HUES6 (cell line): ENCODE measurements at regions not wholly inside any gene's neighbourhood (a gene's known extent, or its start where the extent isn't known, plus 50 kb on each side); places are given as distances from the start of the nearest gene placed in this dataset.

Source experiments
- H3K27ac ChIP-seq: 2 replicates; pipeline ENCODE4 v1.7.0; 2013; ENCODE audit warnings: low read depth, mild to moderate bottlenecking, low read length, inconsistent platforms
- H3K27me3 ChIP-seq: 2 replicates; pipeline ENCODE4 v1.6.1; 2013; ENCODE audit warnings: low read length; ENCODE audit not compliant: control insufficient read depth, insufficient read depth
- H3K36me3 ChIP-seq: 2 replicates; pipeline ENCODE4 v1.6.1; 2013; ENCODE audit warnings: low read length; ENCODE audit not compliant: control insufficient read depth, insufficient read depth
- H3K4me1 ChIP-seq: 2 replicates; pipeline ENCODE4 v1.6.1; 2013; ENCODE audit warnings: low read length; ENCODE audit not compliant: control insufficient read depth, insufficient read depth
- H3K4me3 ChIP-seq: 2 replicates; pipeline ENCODE4 v1.5.1; 2013; ENCODE audit warnings: low read depth, low read length
- H3K9ac ChIP-seq: one replicate; pipeline ENCODE4 v1.6.1; 2013; ENCODE audit warnings: mild to moderate bottlenecking, low read length
- H3K9me3 ChIP-seq: 2 replicates; pipeline ENCODE4 v1.6.1; 2013; ENCODE audit warnings: low read depth, low read length; ENCODE audit not compliant: control insufficient read depth, insufficient read depth

GRCh38 chr9:88733651-88734421, 198.9 kb downstream of the NXNL2 start:
- Histone ChIP-seq H3K36me3 (no peaks in the 10 kb centered on the region), H3K9ac (no peak overlapping the region), H3K27ac (peak overlapping the region; percentile 14; the same call in 1 of the 2 replicates), H3K4me1 (peaks cover 10% of the 10 kb centered on the region), H3K27me3 (no peaks in the 10 kb centered on the region), H3K4me3 (no peak overlapping the region), H3K9me3 (peaks cover 2% of the 10 kb centered on the region; the same call in 1 of the 2 replicates)

GRCh38 chr9:88734527-88734926, 199.5 kb downstream of the NXNL2 start:
- Histone ChIP-seq H3K4me3 (no peak overlapping the region), H3K36me3 (no peaks in the 10 kb centered on the region), H3K9ac (no peak overlapping the region), H3K4me1 (peaks cover 10% of the 10 kb centered on the region), H3K27me3 (no peaks in the 10 kb centered on the region), H3K27ac (no peak overlapping the region), H3K9me3 (peaks cover 2% of the 10 kb centered on the region; the same call in 1 of the 2 replicates)

- no peak overlapping the region for H3K9ac ChIP-seq
- no peaks in the 10 kb centered on the region for H3K27me3 ChIP-seq
- H3K4me3 ChIP-seq, result no peak overlapping the region
- no peaks in the 10 kb centered on the region for H3K36me3 ChIP-seq
- H3K27ac ChIP-seq, result no peak overlapping the region
- H3K4me1 ChIP-seq, result peaks cover 10% of the 10 kb centered on the region
- H3K9me3 ChIP-seq, result peaks cover 8% of the 10 kb centered on the region
Measured at GRCh38 chr9:88736136-88736637, 201.2 kb downstream of the NXNL2 start.

- Histone ChIP-seq H3K4me1 (peaks cover 10% of the 10 kb centered on the region), H3K4me3 (no peak overlapping the region), H3K27me3 (no peaks in the 10 kb centered on the region), H3K9ac (no peak overlapping the region), H3K27ac (no peak overlapping the region), H3K36me3 (no peaks in the 10 kb centered on the region), H3K9me3 (peaks cover 10% of the 10 kb centered on the region)
Measured at GRCh38 chr9:88737031-88737430, 202.1 kb downstream of the NXNL2 start.

GRCh38 chr9:88737876-88738275, 202.9 kb downstream of the NXNL2 start:
- Histone ChIP-seq H3K27me3 (no peaks in the 10 kb centered on the region), H3K4me3 (no peak overlapping the region), H3K9me3 (peaks cover 10% of the 10 kb centered on the region), H3K27ac (no peak overlapping the region), H3K36me3 (no peaks in the 10 kb centered on the region), H3K9ac (no peak overlapping the region), H3K4me1 (peaks cover 10% of the 10 kb centered on the region)

GRCh38 chr9:88738709-88739108, 203.7 kb downstream of the NXNL2 start:
- H3K9me3 ChIP-seq, result peaks cover 10% of the 10 kb centered on the region
- peaks cover 6% of the 10 kb centered on the region for H3K4me1 ChIP-seq
- H3K4me3 ChIP-seq, result no peak overlapping the region
- no peak overlapping the region for H3K9ac ChIP-seq
- no peaks in the 10 kb centered on the region for H3K36me3 ChIP-seq
- no peaks in the 10 kb centered on the region for H3K27me3 ChIP-seq
- H3K27ac ChIP-seq, result no peak overlapping the region

- Histone ChIP-seq H3K9me3 (peaks cover 10% of the 10 kb centered on the region), H3K27me3 (no peaks in the 10 kb centered on the region), H3K4me1 (no peaks in the 10 kb centered on the region), H3K9ac (no peak overlapping the region), H3K4me3 (no peak overlapping the region), H3K36me3 (no peaks in the 10 kb centered on the region), H3K27ac (no peak overlapping the region)
Measured at GRCh38 chr9:88739373-88739772, 204.4 kb downstream of the NXNL2 start.

GRCh38 chr9:88740844-88741243, 205.9 kb downstream of the NXNL2 start:
- no peak overlapping the region for H3K4me3 ChIP-seq
- H3K4me1 ChIP-seq, result peaks cover 1% of the 10 kb centered on the region; the same call in 1 of the 2 replicates
- no peak overlapping the region for H3K9ac ChIP-seq
- H3K9me3 ChIP-seq, result peaks cover 10% of the 10 kb centered on the region
- H3K36me3 ChIP-seq, result no peaks in the 10 kb centered on the region
- no peaks in the 10 kb centered on the region for H3K27me3 ChIP-seq
- H3K27ac ChIP-seq, result no peak overlapping the region

- Histone ChIP-seq H3K27ac (no peak overlapping the region), H3K36me3 (no peaks in the 10 kb centered on the region), H3K4me3 (no peak overlapping the region), H3K4me1 (peaks cover 6% of the 10 kb centered on the region), H3K27me3 (no peaks in the 10 kb centered on the region), H3K9ac (no peak overlapping the region), H3K9me3 (peaks cover 10% of the 10 kb centered on the region)
Measured at GRCh38 chr9:88741335-88741734, 206.4 kb downstream of the NXNL2 start.

GRCh38 chr9:88742483-88742882, 207.5 kb downstream of the NXNL2 start:
- H3K9me3 ChIP-seq, result peaks cover 10% of the 10 kb centered on the region
- no peaks in the 10 kb centered on the region for H3K27me3 ChIP-seq

GRCh38 chr9:88742905-88743304, 207.9 kb downstream of the NXNL2 start:
- Histone ChIP-seq H3K9me3 (peaks cover 10% of the 10 kb centered on the region), H3K9ac (no peak overlapping the region), H3K27ac (no peak overlapping the region), H3K36me3 (no peaks in the 10 kb centered on the region), H3K27me3 (no peaks in the 10 kb centered on the region), H3K4me1 (peaks cover 22% of the 10 kb centered on the region), H3K4me3 (no peak overlapping the region)

More at GRCh38 chr9:88742483-88742882, 207.5 kb downstream of the NXNL2 start:
- H3K9ac ChIP-seq, result no peak overlapping the region
- no peaks in the 10 kb centered on the region for H3K36me3 ChIP-seq
- no peak overlapping the region for H3K27ac ChIP-seq
- H3K4me3 ChIP-seq, result no peak overlapping the region
- H3K4me1 ChIP-seq, result peaks cover 18% of the 10 kb centered on the region
